Urothelium cell line (cell line): ENCODE measurements at regions not wholly inside any gene's neighbourhood (a gene's known extent, or its start where the extent isn't known, plus 50 kb on each side); places are given as distances from the start of the nearest gene placed in this dataset.
"Not testable (repeated sequence)": the region's sequence is repeated elsewhere in the genome, so short reads cannot be mapped to it uniquely, and the experiment has no call there.

Experiments
- DNase-seq: peaks from one replicate; pipeline ENCODE4 v3.0.0; 2011; ENCODE audit warnings: low spot score, mixed read lengths
- FAIRE-seq: peaks from 2 replicates; lab custom pipeline; 2011; peaks lifted over from hg19 to GRCh38; lab: Jason Lieb, UNC

- DNase-seq (no peak), FAIRE-seq (no peak)
These were observed 456.5 kb downstream of the FBXO15 start for GRCh38 chr18:73691118-73691517.

GRCh38 chr18:73690222-73690621 is 457.4 kb downstream of the FBXO15 start:
- no peak for DNase-seq
- FAIRE-seq, result no peak

GRCh38 chr18:73688851-73689711 is 458.6 kb downstream of the FBXO15 start:
- DNase-seq (no peak), FAIRE-seq (no peak)

GRCh38 chr18:73688161-73688560 is 459.5 kb downstream of the FBXO15 start:
- FAIRE-seq (no peak), DNase-seq (no peak)

GRCh38 chr18:73684647-73685046 is 463.0 kb downstream of the FBXO15 start:
- FAIRE-seq, result no peak
- DNase-seq, result no peak

GRCh38 chr18:73683409-73684238 is 464.0 kb downstream of the FBXO15 start:
- DNase-seq, result no peak
- FAIRE-seq, result no peak

GRCh38 chr18:73681912-73682311 is 465.7 kb downstream of the FBXO15 start:
- DNase-seq, result no peak
- no peak for FAIRE-seq

- no peak for FAIRE-seq
These were observed 466.2 kb downstream of the FBXO15 start for GRCh38 chr18:73681398-73681797.

GRCh38 chr18:73679941-73680712 is 467.5 kb downstream of the FBXO15 start:
- DNase-seq (peak; percentile 43), FAIRE-seq (no peak)

More at GRCh38 chr18:73681398-73681797, 466.2 kb downstream of the FBXO15 start:
- DNase-seq, result no peak

GRCh38 chr18:73677450-73677849 is 470.2 kb downstream of the FBXO15 start:
- no peak for DNase-seq
- FAIRE-seq, result no peak

GRCh38 chr18:73674125-73674865 is 473.3 kb downstream of the FBXO15 start:
- FAIRE-seq, result no peak
- DNase-seq, result no peak

GRCh38 chr18:73671480-73671879 is 476.2 kb downstream of the FBXO15 start:
- not testable (repeated sequence) for DNase-seq, FAIRE-seq

GRCh38 chr18:73670524-73670923 is 477.1 kb downstream of the FBXO15 start:
- peak; percentile 58 for DNase-seq
- FAIRE-seq, result no peak

GRCh38 chr18:73670039-73670438 is 477.6 kb downstream of the FBXO15 start:
- no peak for DNase-seq
- FAIRE-seq, result no peak

GRCh38 chr18:73669297-73669696 is 478.3 kb downstream of the FBXO15 start:
- FAIRE-seq, result no peak
- DNase-seq, result no peak

- DNase-seq (no peak), FAIRE-seq (no peak)
These were observed 479.6 kb downstream of the FBXO15 start for GRCh38 chr18:73668051-73668450.

- DNase-seq (no peak), FAIRE-seq (no peak)
These were observed 480.9 kb downstream of the FBXO15 start for GRCh38 chr18:73666772-73667171.

- no peak for FAIRE-seq
- no peak for DNase-seq
These were observed 482.7 kb downstream of the FBXO15 start for GRCh38 chr18:73664896-73665295.

- FAIRE-seq, result no peak
These were observed 484.1 kb downstream of the FBXO15 start for GRCh38 chr18:73663581-73663980.

GRCh38 chr18:73662421-73662820 is 485.2 kb downstream of the FBXO15 start:
- DNase-seq, result no peak
- FAIRE-seq, result no peak

More at GRCh38 chr18:73663581-73663980, 484.1 kb downstream of the FBXO15 start:
- no peak for DNase-seq
